Caco-2 (cell line): ENCODE measurements at regions not wholly inside any gene's neighbourhood (a gene's known extent, or its start where the extent isn't known, plus 50 kb on each side); places are given as distances from the start of the nearest gene placed in this dataset.

Source experiments
- BruUV-seq: library from RNA; stranded (reverse); fragments of 400-500 nt; replicated peaks from 2 replicates; lab custom pipeline; 2021; lab: Mats Ljungman, UMichigan
- CTCF ChIA-PET: fragments of 300-600 bp; sonication (Branson Sonifier 250); formaldehyde crosslinking; loops from one replicate; lab custom pipeline; 2022; ENCODE audit warnings: antibody characterized with exemption; lab: Charles Lee
- POLR2A ChIA-PET: fragments of 300-600 bp; sonication (Branson Sonifier 250); formaldehyde crosslinking; loops from one replicate; lab custom pipeline; 2022; ENCODE audit warnings: antibody characterized with exemption; lab: Charles Lee
- DNase-seq, 2 experiments: peaks; one replicate each; pipeline versions ENCODE4 v3.0.0 to v3.0.0-alpha.2; 2020 to 2022
- H3K27me3 ChIP-seq: replicated peaks from 2 replicates; pipeline ENCODE4 v1.6.0; 2011; ENCODE audit warnings: low read length; ENCODE audit not compliant: control insufficient read depth, insufficient read depth
- H3K36me3 ChIP-seq: 2 replicates; pipeline ENCODE4 v1.5.1; 2011; ENCODE audit warnings: low read length; ENCODE audit not compliant: control insufficient read depth, insufficient read depth
- H3K4me1 ChIP-seq: fragments of 250-450 bp; sonication (Bioruptor Pico); 2 replicates; pipeline ENCODE4 v1.5.1; 2020; ENCODE audit warnings: mild to moderate bottlenecking
- H3K4me3 ChIP-seq: 2 replicates; pipeline ENCODE4 v1.5.1; 2011; ENCODE audit warnings: low read depth, mild to moderate bottlenecking, control low read depth, low read length
- H3K9me3 ChIP-seq: fragments of 250-450 bp; sonication (Bioruptor Pico); 2 replicates; pipeline ENCODE4 v1.5.1; 2020; ENCODE audit warnings: mild to moderate bottlenecking, moderate library complexity
- H3K27ac Mint-ChIP-seq: one replicate; pipeline ENCODE4 v1.8.0; 2022; ENCODE audit warnings: mixed read lengths; ENCODE audit not compliant: unreplicated experiment
- H3K27me3 Mint-ChIP-seq: one replicate; pipeline ENCODE4 v1.8.0; 2022; ENCODE audit warnings: mixed read lengths; ENCODE audit not compliant: insufficient read depth, unreplicated experiment
- H3K36me3 Mint-ChIP-seq: one replicate; pipeline ENCODE4 v1.8.0; 2022; ENCODE audit warnings: mild to moderate bottlenecking, mixed read lengths; ENCODE audit not compliant: insufficient read depth, unreplicated experiment
- H3K4me1 Mint-ChIP-seq: one replicate; pipeline ENCODE4 v1.8.0; 2022; ENCODE audit warnings: low read depth, mixed read lengths; ENCODE audit not compliant: unreplicated experiment
- H3K4me3 Mint-ChIP-seq: one replicate; pipeline ENCODE4 v1.8.0; 2022; ENCODE audit warnings: mild to moderate bottlenecking, moderate library complexity, mixed read lengths; ENCODE audit not compliant: unreplicated experiment
- H3K9me3 Mint-ChIP-seq: one replicate; pipeline ENCODE4 v1.8.0; 2022; ENCODE audit warnings: mixed read lengths; ENCODE audit not compliant: unreplicated experiment
- CTCF ChIP-seq, 2 experiments: fragments of 200-600 bp in 1 of 2; IDR thresholded peaks; 1 replicate in 1 of 2; 2 replicates in 1 of 2; pipeline versions ENCODE4 v1.5.1 to v1.8.0; 2011 to 2022; ENCODE audit warnings: antibody characterized with exemption in 1 of 2, control low read depth in 1 of 2, inconsistent platforms in 1 of 2, low read depth in 1 of 2, low read length in 1 of 2, mild to moderate bottlenecking in 1 of 2, moderate library complexity in 1 of 2; ENCODE audit not compliant: insufficient read depth in 1 of 2, severe bottlenecking in 1 of 2, unreplicated experiment in 1 of 2
- intact Hi-C: fragments of 100-400 bp; cut with micrococcal nuclease; formaldehyde crosslinking; loops from one replicate; pipeline ENCODE4 v1.10.0; 2022; ENCODE audit not compliant: unreplicated experiment

GRCh38 chr3:164883171-164883570 is 195.1 kb downstream of the SI start:
- no TSS peak for BruUV-seq

GRCh38 chr3:164879201-164879600 is 199.1 kb downstream of the SI start:
- no peak overlapping the region for H3K4me3 ChIP-seq
- CTCF ChIA-PET: no interaction called here
- Mint-ChIP-seq H3K36me3 (no peaks in the 10 kb centered on the region), H3K27ac (no peak overlapping the region), H3K27me3 (no peaks in the 10 kb centered on the region), H3K9me3 (no peaks in the 10 kb centered on the region), H3K4me1 (no peaks in the 10 kb centered on the region), H3K4me3 (no peak overlapping the region)
- H3K4me1 ChIP-seq: no peaks in the 10 kb centered on the region
- H3K27me3 ChIP-seq: no peaks in the 10 kb centered on the region
- no TSS peak for BruUV-seq
- no peak for DNase-seq
- no peaks in the 10 kb centered on the region for H3K36me3 ChIP-seq
- no peaks in the 10 kb centered on the region for H3K9me3 ChIP-seq
- intact Hi-C loops: no loop called here
- POLR2A ChIA-PET: no interaction called here
- no peak for TF ChIP-seq CTCF (IDR thresholded peaks at IDR 0.05; ENCODE audit: insufficient read depth in 1 of 2, low read depth in 1 of 2, low read length in 1 of 2, severe bottlenecking in 1 of 2, unreplicated experiment in 1 of 2)

More at GRCh38 chr3:164883171-164883570, 195.1 kb downstream of the SI start:
- H3K4me3 Mint-ChIP-seq: no peak overlapping the region
- ChIA-PET CTCF (no interaction called here), POLR2A (no interaction called here)
- no peak for DNase-seq
- intact Hi-C loops: no loop called here
- Histone ChIP-seq H3K36me3 (no peaks in the 10 kb centered on the region), H3K4me3 (no peak overlapping the region), H3K27me3 (no peaks in the 10 kb centered on the region), H3K9me3 (peaks cover 4% of the 10 kb centered on the region; the same call in 1 of the 2 replicates), H3K4me1 (no peaks in the 10 kb centered on the region)
- no peak for TF ChIP-seq CTCF (IDR thresholded peaks at IDR 0.05; ENCODE audit: insufficient read depth in 1 of 2, low read depth in 1 of 2, low read length in 1 of 2, severe bottlenecking in 1 of 2, unreplicated experiment in 1 of 2)
- no peaks in the 10 kb centered on the region for H3K27me3 Mint-ChIP-seq
- no peak overlapping the region for H3K27ac Mint-ChIP-seq
- H3K36me3 Mint-ChIP-seq: no peaks in the 10 kb centered on the region
- H3K9me3 Mint-ChIP-seq: no peaks in the 10 kb centered on the region
- no peaks in the 10 kb centered on the region for H3K4me1 Mint-ChIP-seq

- POLR2A ChIA-PET: no interaction called here
- intact Hi-C loops: no loop called here
- Mint-ChIP-seq H3K27me3 (no peaks in the 10 kb centered on the region), H3K9me3 (no peaks in the 10 kb centered on the region), H3K27ac (no peak overlapping the region), H3K4me1 (no peaks in the 10 kb centered on the region), H3K36me3 (no peaks in the 10 kb centered on the region), H3K4me3 (no peak overlapping the region)
- no peak overlapping the region for H3K4me3 ChIP-seq
- H3K4me1 ChIP-seq: no peaks in the 10 kb centered on the region
- BruUV-seq: no TSS peak
- no peak for DNase-seq
- no peak for TF ChIP-seq CTCF (IDR thresholded peaks at IDR 0.05; ENCODE audit: insufficient read depth in 1 of 2, low read depth in 1 of 2, low read length in 1 of 2, severe bottlenecking in 1 of 2, unreplicated experiment in 1 of 2)
- no peaks in the 10 kb centered on the region for H3K9me3 ChIP-seq
- H3K27me3 ChIP-seq: no peaks in the 10 kb centered on the region
- CTCF ChIA-PET: no interaction called here
- no peaks in the 10 kb centered on the region for H3K36me3 ChIP-seq
These were observed 213.8 kb downstream of the SI start for GRCh38 chr3:164864454-164864853.
